GM18508 (cell line): ENCODE measurements at regions not wholly inside any gene's neighbourhood (a gene's known extent, or its start where the extent isn't known, plus 50 kb on each side); places are given as distances from the start of the nearest gene placed in this dataset.
A peak's percentile ranks its signal among the peaks of the same experiment; 100 is the strongest.

Source experiments
- ATAC-seq: cut with Tn5 transposase; IDR thresholded peaks from one replicate; pipeline ENCODE4 v1.9.1; 2021; ENCODE audit warnings: moderate number of reproducible peaks; ENCODE audit not compliant: insufficient read depth, unreplicated experiment

DNA sequence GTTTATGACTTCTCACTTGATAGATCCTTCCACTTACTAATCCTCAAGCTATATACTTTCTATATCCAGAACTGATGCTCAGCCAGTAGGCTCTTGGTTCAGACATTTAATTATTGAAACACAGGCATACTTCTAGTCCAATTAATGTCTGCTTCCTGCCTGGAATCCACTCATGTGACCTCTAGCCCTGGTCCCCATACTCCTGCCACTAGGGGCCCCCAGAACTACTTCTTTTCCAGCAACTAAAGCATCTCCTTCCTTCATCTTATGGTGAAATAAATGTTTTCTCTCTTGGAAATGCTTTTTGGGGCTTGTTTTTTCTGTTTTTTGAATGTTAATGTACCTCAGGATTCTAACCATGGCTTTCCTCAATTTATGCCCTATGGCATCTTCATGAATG is 527.6 kb downstream of the SATB2 start:
- no peak for ATAC-seq

- ATAC-seq: no peak
Measured at GRCh38 chr2:198928026-198928425, 529.7 kb downstream of the SATB2 start.

GRCh38 chr2:198917926-198918720 is 539.6 kb downstream of the SATB2 start:
- no peak for ATAC-seq

DNA sequence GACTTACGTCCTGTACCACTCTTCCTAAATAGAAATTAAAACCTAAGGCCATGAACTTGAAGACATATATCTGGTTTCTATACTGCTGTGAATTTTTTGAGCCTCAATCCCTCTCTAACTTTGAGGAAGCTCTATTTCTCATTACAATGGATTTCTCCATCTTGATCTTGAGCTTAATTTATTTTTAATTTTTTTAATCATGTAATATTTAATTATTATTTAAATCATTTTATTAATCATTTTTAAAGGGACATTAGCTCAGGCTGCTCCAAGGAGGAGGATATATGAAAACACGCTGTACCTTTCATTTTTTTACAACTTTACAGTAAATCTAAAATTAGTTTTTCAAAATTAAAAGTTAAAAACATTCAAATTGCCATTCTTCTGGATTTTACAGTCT is 540.5 kb downstream of the SATB2 start:
- ATAC-seq: no peak

DNA sequence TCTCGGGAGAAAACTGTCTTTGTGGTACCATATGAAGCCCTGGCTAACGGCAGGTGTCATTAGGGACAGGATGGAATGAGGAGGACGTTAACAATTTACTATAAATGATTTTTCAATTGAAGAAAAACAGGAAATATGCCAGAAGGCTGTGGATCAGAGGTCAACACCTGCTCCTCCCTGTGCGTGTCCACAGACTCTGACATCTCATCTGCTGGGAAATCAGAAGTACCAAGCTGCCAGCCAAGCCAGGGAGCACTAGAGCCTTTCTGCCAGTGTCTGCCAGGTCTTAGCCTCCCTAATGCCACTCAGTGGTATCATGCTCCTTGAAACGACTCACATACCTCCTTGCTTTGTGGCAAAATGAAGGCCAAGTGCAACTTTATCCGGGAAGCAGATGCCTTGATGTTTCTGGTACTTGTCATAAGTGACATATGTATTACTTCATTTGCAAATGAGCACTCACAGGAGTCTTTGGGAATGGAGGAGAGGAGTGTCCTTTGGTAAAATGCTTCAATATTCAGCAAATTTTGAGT is 541.1 kb downstream of the SATB2 start:
- ATAC-seq: no peak

DNA sequence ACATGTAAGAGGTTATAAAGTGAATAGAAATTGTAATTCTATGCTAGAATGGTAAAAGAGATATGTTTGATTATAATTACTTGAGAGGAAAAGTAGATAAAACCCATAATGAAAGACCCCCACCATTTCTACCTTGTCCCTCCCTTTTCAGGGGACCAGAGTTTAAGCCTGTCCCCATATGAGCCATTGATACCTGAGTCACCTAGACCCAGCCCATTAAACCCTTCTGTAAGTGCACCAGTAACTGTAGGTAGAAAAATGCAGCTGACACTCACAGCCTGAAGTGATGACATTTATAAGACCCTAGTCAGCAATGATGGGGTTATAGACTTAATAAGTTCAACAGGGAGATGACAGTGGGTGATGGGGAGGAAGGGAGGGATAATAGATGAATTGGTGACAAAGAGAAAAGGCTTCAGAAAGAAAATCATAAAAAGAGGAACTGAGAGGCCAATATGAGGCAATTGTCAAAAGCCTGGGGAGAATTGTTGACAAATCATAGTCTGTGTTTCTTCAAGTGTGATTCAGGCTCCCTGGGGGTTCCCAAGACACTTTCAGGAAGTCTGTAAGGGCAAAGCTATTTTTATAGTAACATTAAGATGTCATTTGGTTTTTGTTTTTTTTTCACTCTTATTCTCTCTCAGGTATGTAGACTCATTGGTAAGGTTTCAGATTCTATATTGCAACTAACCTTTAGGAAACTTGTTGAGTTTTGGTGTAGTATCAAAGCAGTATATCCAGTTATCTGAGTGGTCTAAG is 544.2 kb downstream of the SATB2 start:
- peak; percentile 99 for ATAC-seq

- ATAC-seq: no peak
Measured at GRCh38 chr2:198909525-198910267, 548.0 kb downstream of the SATB2 start.

GRCh38 chr2:198905881-198906612 is 551.7 kb downstream of the SATB2 start:
- ATAC-seq: no peak

DNA sequence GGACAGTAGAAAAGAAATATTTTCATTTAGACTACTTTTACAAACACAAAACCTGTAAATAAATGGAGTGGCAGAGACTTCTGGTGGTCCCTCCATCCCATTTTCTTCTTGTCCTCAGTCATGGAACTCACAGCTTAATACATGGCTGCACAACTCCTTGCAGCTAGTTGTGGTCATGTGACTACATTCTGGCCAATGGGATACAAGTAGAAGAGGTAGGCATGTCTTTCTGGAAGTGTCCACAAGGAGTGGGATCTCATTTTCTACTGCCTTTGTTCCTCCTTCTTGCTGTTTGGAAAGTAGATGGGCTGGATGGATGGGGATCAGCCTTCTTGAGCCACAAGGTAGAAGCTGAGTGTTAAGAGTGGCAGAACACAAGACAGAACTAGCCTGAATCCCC is 555.8 kb downstream of the SATB2 start:
- no peak for ATAC-seq

DNA sequence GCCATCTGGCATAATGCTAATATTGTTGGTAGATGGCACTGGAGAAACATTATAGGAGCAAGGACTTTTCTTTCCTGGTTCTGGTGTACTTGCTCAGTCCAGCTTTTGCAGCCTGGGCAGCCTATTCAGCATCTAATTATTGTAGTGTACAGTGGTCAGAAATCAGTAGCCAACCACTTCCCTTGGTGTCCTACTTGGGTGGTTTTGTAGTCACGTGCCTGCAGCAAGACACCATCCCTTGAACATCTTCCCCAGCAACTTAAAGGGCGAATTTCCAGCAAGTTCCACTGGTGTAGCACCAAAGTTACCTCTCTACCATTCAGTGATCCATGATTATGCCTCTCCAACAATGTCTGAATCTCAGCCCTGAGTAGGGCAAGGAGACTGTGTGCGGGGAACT is 557.6 kb downstream of the SATB2 start:
- no peak for ATAC-seq

- ATAC-seq: peak; percentile 88
Measured at GRCh38 chr2:198890490-198890889, 567.2 kb downstream of the SATB2 start.

DNA sequence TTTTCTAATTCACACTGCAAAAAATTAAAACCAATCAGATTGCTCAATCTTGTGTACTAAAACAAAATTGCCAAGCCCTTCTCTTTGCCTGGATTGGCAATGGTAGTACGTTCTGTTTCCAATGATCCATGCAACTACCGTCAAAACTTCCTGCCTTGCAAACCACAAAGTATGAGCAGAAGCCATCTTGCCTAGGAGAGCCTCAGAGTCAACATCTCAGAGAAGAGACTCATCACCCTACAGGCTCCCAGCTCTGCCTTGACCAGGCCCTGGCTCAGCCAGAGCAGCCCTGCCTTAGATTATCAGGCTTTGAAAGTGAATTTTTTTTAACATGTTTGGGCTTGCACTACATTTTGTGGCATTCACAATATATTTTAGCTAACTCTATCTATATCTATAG is 574.1 kb downstream of the SATB2 start:
- ATAC-seq: no peak

- no peak for ATAC-seq
Measured at GRCh38 chr2:198880986-198881385, 576.8 kb downstream of the SATB2 start.

DNA sequence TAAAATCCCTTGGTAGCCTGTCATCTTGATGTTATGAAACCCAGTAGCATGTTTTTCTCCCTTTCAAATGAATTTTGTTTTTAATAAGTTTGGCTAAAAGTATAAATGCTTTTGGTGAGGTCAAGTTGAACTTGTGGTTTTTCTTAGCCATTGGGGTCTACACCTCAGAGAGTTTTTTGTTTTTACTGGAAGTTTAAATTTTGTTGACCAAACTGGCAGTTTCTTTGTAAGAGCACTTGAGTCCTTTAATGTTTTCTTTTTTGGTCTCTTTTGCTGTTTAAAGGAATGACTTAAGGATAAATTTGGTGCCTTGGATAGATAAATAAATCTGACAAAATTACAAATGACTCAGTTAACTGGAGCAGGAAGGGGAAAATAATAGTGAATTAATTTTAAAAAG is 577.3 kb downstream of the SATB2 start:
- no peak for ATAC-seq

DNA sequence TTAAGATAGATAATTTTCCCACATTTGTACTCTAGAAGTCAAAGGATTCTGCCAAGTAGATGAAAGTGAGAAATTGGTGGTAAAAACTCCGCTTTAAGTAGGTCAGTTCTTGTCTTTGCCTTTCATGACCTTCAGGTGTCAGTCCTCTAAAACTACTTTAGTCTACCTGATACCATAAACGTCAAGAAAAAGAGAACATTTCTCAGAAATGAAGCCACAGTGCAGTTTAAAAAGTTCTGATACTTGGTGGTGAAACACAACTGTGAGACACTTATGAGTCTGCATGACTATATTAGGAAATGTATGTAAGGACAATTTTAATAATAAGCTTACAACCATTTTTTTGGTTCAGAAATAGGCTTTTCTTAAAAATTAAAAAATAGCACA is 583.3 kb downstream of the SATB2 start:
- ATAC-seq: no peak

DNA sequence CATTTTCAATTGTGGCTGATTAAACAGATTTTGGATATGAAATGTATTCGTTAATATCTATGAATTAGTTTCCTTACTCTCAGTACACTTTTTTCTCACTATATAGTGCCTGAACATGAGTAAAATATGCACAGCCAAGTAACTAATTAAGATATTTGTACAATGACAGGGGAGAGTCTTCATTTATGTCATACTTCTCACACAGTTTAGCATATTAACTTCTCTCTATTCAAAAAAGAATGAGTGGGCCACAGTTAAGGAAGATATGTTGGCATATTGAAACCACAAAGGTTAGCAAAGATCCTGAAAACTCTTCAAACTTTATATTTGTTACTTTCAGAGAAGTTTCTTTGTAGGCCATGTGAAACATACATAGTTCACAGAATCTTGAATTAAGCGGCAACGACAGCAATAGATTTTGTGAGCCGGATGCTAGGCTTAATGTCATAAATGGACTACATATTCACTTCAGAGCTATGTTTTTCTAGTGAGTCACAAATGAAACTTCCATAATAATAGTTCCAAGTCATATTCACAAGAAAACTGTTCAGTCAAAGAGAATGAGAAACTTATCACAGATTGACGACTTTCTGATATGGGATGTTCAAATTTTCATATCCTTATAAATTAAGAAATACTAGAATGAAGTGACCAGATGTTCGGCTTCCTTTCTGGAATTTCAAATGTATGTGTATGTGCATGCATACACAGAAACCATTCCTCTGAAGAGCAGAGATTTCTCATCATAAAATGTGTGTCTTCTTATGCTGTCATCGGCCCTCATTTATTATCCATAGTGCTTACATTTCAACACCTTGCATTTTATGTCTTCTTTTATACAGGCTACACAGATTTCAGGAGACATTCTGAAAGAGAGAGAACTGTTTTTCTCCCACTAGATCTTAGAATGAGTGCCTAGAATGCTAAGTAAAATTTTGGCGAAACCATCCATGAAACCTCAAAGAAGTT is 584.0 kb downstream of the SATB2 start:
- ATAC-seq: no peak

- ATAC-seq: no peak
Measured at GRCh38 chr2:198863655-198864054, 594.1 kb downstream of the SATB2 start.

DNA sequence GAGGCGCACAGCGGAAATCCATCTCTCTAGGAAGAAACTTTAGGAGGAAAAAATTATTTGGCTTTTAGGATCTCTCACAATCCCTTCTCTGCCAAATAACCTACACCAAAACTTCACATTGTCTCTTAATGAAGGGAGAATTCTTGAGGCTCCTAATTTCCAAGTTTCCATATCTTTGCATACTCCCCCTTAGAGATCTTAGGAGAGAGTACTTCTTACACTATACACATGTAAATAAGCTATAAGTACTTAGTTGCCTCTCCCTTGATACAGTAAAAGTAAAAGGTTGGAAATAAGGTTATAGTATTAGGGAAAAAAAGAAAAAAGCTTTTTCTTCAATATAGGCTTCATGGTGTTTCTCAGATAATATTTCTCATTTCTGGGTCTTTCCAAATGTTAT is 596.7 kb downstream of the SATB2 start:
- ATAC-seq: no peak

GRCh38 chr2:198857246-198857645 is 600.5 kb downstream of the SATB2 start:
- ATAC-seq: no peak
